HepG2 (cell line): ENCODE measurements at regions not wholly inside any gene's neighbourhood (a gene's known extent, or its start where the extent isn't known, plus 50 kb on each side); places are given as distances from the start of the nearest gene placed in this dataset.

Source experiments
- ATAC-seq: fragments of 200-7000 bp; cut with Tn5 transposase; 3 replicates; pipeline ENCODE4 v1.9.1; 2020; ENCODE audit warnings: mild to moderate bottlenecking, moderate library complexity
- BruUV-seq: library from RNA; stranded (reverse); fragments of 400-500 nt; replicated peaks from 2 replicates; lab custom pipeline; 2021; lab: Mats Ljungman, UMichigan
- CTCF ChIA-PET: fragments of 300-600 bp; formaldehyde crosslinking; extraction: SDS; loops from one replicate; lab custom pipeline; 2021; ENCODE audit warnings: low total read pairs, inconsistent platforms, low intra/inter-chr PET ratio; lab: Yijun Ruan, JAX
- POLR2A ChIA-PET: fragments of 350-600 bp; sonication (Branson Sonifier 250); formaldehyde crosslinking; loops from one replicate; lab custom pipeline; 2020; ENCODE audit warnings: antibody characterized with exemption, inconsistent platforms; lab: Yijun Ruan, JAX
- DNase-seq: peaks from one replicate; pipeline ENCODE4 v3.0.0-alpha.2; 2015; ENCODE audit warnings: low spot score
- FAIRE-seq: peaks from 3 replicates; lab custom pipeline; 2011; peaks lifted over from hg19 to GRCh38; lab: Jason Lieb, UNC
- H2AFZ ChIP-seq: one replicate; pipeline ENCODE4 v1.6.1; 2011; ENCODE audit warnings: low read length, inconsistent platforms
- H3K27ac ChIP-seq: fragments of 300-600 bp; 3 replicates; pipeline ENCODE4 v1.8.0; 2011; ENCODE audit warnings: mixed run types, mild to moderate bottlenecking, mixed read lengths, low read length, inconsistent platforms; ENCODE audit not compliant: insufficient read depth; ENCODE audit errors: extremely low read length
- H3K27me3 ChIP-seq, 2 experiments: fragments of 200-600 bp in 1 of 2; 2 replicates in 1 of 2; 3 replicates in 1 of 2; pipeline versions ENCODE4 v1.6.0 to v1.8.0; 2011; ENCODE audit warnings: low read length in 2 of 2, mild to moderate bottlenecking in 2 of 2, moderate library complexity in 2 of 2, inconsistent platforms in 1 of 2; ENCODE audit not compliant: insufficient read depth in 2 of 2, control insufficient read depth in 1 of 2
- H3K36me3 ChIP-seq, 2 experiments: fragments of 200-600 bp in 1 of 2; replicated peaks in 1 of 2; 2 replicates in 1 of 2; 3 replicates in 1 of 2; pipeline versions ENCODE4 v1.5.1 to v1.8.0; 2011; ENCODE audit warnings: low read length in 2 of 2, inconsistent platforms in 1 of 2; ENCODE audit not compliant: insufficient read depth in 2 of 2, control insufficient read depth in 1 of 2
- H3K4me1 ChIP-seq: 2 replicates; pipeline ENCODE4 v1.5.1; 2012; ENCODE audit warnings: low read length, inconsistent platforms; ENCODE audit not compliant: insufficient read depth
- H3K4me2 ChIP-seq: 2 replicates; pipeline ENCODE4 v1.6.0; 2011; ENCODE audit warnings: low read depth, low read length, inconsistent platforms
- H3K4me3 ChIP-seq, 3 experiments: fragments of 200-600 bp in 1 of 3; sonication (generic), shearing (Covaris generic) in 1 of 3; replicated peaks in 1 of 3; 2 replicates each; pipeline ENCODE4 v1.5.1; 2011 to 2016; ENCODE audit warnings: low read length in 3 of 3, inconsistent platforms in 2 of 3, low read depth in 2 of 3, mild to moderate bottlenecking in 2 of 3, control low read depth in 1 of 3, mixed read lengths in 1 of 3; ENCODE audit not compliant: insufficient read depth in 1 of 3
- H3K79me2 ChIP-seq: one replicate; pipeline ENCODE4 v1.6.1; 2011; ENCODE audit warnings: low read length, inconsistent platforms; ENCODE audit not compliant: insufficient read depth
- H3K9ac ChIP-seq: 2 replicates; pipeline ENCODE4 v1.6.0; 2011; ENCODE audit warnings: mild to moderate bottlenecking, low read depth, low read length, inconsistent platforms; ENCODE audit not compliant: insufficient read depth
- H3K9me3 ChIP-seq: 2 replicates; pipeline ENCODE4 v1.5.1; 2012; ENCODE audit warnings: mild to moderate bottlenecking, low read length
- H4K20me1 ChIP-seq: 2 replicates; pipeline ENCODE4 v1.6.0; 2011; ENCODE audit warnings: inconsistent platforms, mild to moderate bottlenecking, low read length, moderate library complexity; ENCODE audit not compliant: insufficient read depth
- BRCA1 ChIP-seq: sonication (generic); formaldehyde crosslinking; IDR thresholded peaks from 2 replicates; pipeline ENCODE4 v1.4.0; 2020; ENCODE audit warnings: missing genetic modification reagents
- CENPT ChIP-seq: sonication (generic); formaldehyde crosslinking; IDR thresholded peaks from 2 replicates; pipeline ENCODE4 v1.8.0; 2022; ENCODE audit warnings: low read depth, mild to moderate bottlenecking, moderate library complexity, missing genetic modification reagents
- ISX ChIP-seq: sonication (generic); formaldehyde crosslinking; conservative IDR thresholded peaks from 2 replicates; pipeline ENCODE4 v1.5.0; 2020; ENCODE audit warnings: missing genetic modification reagents
- PAWR ChIP-seq: sonication (generic); formaldehyde crosslinking; IDR thresholded peaks from 2 replicates; pipeline ENCODE4 v1.4.0; 2020; ENCODE audit warnings: missing genetic modification reagents, mild to moderate bottlenecking, borderline replicate concordance
- ZFP36L1 ChIP-seq: sonication (generic); formaldehyde crosslinking; IDR thresholded peaks from 2 replicates; pipeline ENCODE4 v1.8.0; 2022; ENCODE audit warnings: mild to moderate bottlenecking, missing genetic modification reagents, moderate library complexity
- ZKSCAN1 ChIP-seq: fragments of 150-350 bp; IDR thresholded peaks from 2 replicates; pipeline ENCODE4 v1.6.1; 2014; ENCODE audit warnings: low read length
- WGBS: methylation state at CpG from one replicate; pipeline ENCODE4 v1.1.6; 2017; ENCODE audit warnings: low lambda C conversion rate; 5-methylcytosine and 5-hydroxymethylcytosine counted together
- in situ Hi-C: cut with HindIII; loops from 2 replicates; pipeline ENCODE4 v1.10.0; 2017; ENCODE audit warnings: low pct_unique_long_range_greater_than_20kb; ENCODE audit not compliant: extremely low pct_ligation_motif_present
- intact Hi-C: fragments of 100-400 bp; cut with micrococcal nuclease; formaldehyde crosslinking; loops from one replicate; pipeline ENCODE4 v1.10.0; 2022; ENCODE audit not compliant: unreplicated experiment
- TF ChIP-seq, protein P1 (sequence below): sonication (generic); formaldehyde crosslinking; IDR thresholded peaks from 2 replicates; pipeline ENCODE4 v1.4.0; 2020; ENCODE audit warnings: mild to moderate bottlenecking, missing genetic modification reagents
- TF ChIP-seq, protein P2 (sequence below): sonication (generic); formaldehyde crosslinking; IDR thresholded peaks from 2 replicates; pipeline ENCODE4 v1.8.1; 2023; ENCODE audit warnings: mild to moderate bottlenecking, missing genetic modification reagents
- TF ChIP-seq, protein P3 (sequence below): sonication (generic); formaldehyde crosslinking; IDR thresholded peaks from 2 replicates; pipeline ENCODE4 v1.4.0; 2020; ENCODE audit warnings: missing genetic modification reagents, mild to moderate bottlenecking, borderline replicate concordance
- TF ChIP-seq, protein P4 (sequence below): sonication (generic); formaldehyde crosslinking; IDR thresholded peaks from 2 replicates; pipeline ENCODE4; 2020; ENCODE audit warnings: missing genetic modification reagents, mild to moderate bottlenecking, borderline replicate concordance

DNA sequence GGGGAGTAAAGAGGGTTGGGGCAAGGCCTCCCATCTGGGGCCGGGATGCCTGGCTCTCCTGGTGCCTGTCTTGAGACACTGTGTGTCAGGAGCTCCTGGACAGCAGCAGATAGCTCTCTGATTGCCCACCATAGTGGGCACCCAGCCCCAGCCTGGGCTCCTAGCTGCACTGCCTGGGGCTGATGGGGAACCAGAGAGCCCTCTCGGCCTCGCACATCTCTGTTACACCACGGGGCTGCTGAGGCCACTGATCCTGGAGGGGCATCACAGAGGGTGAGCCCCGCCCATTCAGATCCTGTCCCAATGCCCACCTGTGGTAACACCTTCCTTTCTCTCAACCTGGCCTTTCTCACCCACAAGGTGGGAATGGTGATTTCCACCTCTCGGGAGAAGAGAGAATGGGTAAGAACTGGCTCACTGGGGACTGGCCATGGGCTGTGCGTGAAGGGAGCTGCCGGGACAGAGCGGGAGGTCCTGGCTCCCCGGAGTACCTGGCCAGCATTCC, 135.9 kb downstream of the URI1 start:
- FAIRE-seq (no peak), ATAC-seq (no peak), DNase-seq (no peak)
- Histone ChIP-seq H3K36me3 (no peaks in the 10 kb centered on the region), H3K4me1 (no peaks in the 10 kb centered on the region), H3K27ac (no peak overlapping the region), H3K9me3 (no peaks in the 10 kb centered on the region), H3K79me2 (no peaks in the 10 kb centered on the region), H3K27me3 (peaks cover 2 to 19% of the 10 kb centered on the region in 2 experiments; a peak in 4 of 5 replicates), H3K4me3 (no peak overlapping the region), H2AFZ (no peak overlapping the region), H3K4me2 (no peak overlapping the region), H3K9ac (no peak overlapping the region), H4K20me1 (no peaks in the 10 kb centered on the region)
- intact Hi-C loops (no loop called here), in situ Hi-C loops (no loop called here)
- WGBS: 10% methylated on average over 4 of the region's 10 CpGs
- no TSS peak for BruUV-seq
- CTCF ChIA-PET: no interaction called here
- TF ChIP-seq, protein P1, sequence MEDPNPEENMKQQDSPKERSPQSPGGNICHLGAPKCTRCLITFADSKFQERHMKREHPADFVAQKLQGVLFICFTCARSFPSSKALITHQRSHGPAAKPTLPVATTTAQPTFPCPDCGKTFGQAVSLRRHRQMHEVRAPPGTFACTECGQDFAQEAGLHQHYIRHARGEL (CRISPR knock-in tag): no peak
- TF ChIP-seq ZFP36L1 (CRISPR knock-in tag): no peak
- TF ChIP-seq PAWR (CRISPR knock-in tag): no peak
- POLR2A ChIA-PET: no interaction called here

DNA sequence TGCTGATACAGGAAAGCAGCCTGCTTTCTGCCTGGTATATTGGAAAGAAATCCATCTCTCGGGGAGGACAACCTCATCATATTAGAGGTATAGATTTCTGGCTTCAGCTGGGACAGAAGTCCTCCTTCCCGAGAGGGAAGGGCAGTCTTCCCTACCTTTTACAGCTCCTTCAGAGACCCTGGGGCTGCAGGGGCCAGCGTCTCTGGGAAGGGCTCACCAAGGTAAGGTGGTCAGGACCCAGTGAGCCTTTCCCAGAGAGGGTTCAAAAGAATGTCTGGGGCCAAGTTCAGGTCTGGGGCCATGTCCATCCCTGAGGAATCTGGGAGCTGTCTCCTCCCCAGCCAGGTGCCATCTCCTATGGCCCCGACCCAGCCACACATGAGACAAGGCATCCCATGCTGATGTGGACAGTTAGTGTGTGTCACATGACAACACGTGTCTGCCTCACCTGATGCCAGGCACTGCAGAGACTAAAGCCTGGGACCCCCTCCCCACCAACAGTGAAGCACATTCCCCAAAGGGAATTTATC, 136.4 kb downstream of the URI1 start:
- CTCF ChIA-PET: no interaction called here
- TF ChIP-seq BRCA1 (CRISPR knock-in tag) (no peak), CENPT (no peak), ISX (CRISPR knock-in tag) (no peak), ZKSCAN1 (no peak)
- TF ChIP-seq, protein P2, sequence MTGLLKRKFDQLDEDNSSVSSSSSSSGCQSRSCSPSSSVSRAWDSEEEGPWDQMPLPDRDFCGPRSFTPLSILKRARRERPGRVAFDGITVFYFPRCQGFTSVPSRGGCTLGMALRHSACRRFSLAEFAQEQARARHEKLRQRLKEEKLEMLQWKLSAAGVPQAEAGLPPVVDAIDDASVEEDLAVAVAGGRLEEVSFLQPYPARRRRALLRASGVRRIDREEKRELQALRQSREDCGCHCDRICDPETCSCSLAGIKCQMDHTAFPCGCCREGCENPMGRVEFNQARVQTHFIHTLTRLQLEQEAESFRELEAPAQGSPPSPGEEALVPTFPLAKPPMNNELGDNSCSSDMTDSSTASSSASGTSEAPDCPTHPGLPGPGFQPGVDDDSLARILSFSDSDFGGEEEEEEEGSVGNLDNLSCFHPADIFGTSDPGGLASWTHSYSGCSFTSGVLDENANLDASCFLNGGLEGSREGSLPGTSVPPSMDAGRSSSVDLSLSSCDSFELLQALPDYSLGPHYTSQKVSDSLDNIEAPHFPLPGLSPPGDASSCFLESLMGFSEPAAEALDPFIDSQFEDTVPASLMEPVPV (CRISPR knock-in tag): no peak
- TF ChIP-seq, protein P3, sequence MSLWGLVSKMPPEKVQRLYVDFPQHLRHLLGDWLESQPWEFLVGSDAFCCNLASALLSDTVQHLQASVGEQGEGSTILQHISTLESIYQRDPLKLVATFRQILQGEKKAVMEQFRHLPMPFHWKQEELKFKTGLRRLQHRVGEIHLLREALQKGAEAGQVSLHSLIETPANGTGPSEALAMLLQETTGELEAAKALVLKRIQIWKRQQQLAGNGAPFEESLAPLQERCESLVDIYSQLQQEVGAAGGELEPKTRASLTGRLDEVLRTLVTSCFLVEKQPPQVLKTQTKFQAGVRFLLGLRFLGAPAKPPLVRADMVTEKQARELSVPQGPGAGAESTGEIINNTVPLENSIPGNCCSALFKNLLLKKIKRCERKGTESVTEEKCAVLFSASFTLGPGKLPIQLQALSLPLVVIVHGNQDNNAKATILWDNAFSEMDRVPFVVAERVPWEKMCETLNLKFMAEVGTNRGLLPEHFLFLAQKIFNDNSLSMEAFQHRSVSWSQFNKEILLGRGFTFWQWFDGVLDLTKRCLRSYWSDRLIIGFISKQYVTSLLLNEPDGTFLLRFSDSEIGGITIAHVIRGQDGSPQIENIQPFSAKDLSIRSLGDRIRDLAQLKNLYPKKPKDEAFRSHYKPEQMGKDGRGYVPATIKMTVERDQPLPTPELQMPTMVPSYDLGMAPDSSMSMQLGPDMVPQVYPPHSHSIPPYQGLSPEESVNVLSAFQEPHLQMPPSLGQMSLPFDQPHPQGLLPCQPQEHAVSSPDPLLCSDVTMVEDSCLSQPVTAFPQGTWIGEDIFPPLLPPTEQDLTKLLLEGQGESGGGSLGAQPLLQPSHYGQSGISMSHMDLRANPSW: no peak
- TF ChIP-seq, protein P4, sequence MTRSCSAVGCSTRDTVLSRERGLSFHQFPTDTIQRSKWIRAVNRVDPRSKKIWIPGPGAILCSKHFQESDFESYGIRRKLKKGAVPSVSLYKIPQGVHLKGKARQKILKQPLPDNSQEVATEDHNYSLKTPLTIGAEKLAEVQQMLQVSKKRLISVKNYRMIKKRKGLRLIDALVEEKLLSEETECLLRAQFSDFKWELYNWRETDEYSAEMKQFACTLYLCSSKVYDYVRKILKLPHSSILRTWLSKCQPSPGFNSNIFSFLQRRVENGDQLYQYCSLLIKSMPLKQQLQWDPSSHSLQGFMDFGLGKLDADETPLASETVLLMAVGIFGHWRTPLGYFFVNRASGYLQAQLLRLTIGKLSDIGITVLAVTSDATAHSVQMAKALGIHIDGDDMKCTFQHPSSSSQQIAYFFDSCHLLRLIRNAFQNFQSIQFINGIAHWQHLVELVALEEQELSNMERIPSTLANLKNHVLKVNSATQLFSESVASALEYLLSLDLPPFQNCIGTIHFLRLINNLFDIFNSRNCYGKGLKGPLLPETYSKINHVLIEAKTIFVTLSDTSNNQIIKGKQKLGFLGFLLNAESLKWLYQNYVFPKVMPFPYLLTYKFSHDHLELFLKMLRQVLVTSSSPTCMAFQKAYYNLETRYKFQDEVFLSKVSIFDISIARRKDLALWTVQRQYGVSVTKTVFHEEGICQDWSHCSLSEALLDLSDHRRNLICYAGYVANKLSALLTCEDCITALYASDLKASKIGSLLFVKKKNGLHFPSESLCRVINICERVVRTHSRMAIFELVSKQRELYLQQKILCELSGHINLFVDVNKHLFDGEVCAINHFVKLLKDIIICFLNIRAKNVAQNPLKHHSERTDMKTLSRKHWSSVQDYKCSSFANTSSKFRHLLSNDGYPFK: no peak

More for the DNA sequence above, 136.4 kb downstream of the URI1 start:
- ATAC-seq (no peak), FAIRE-seq (no peak), DNase-seq (no peak)
- POLR2A ChIA-PET: no interaction called here
- Histone ChIP-seq H3K27ac (no peak overlapping the region), H3K4me2 (no peak overlapping the region), H3K27me3 (peaks cover 2 to 18% of the 10 kb centered on the region in 2 experiments; a peak in 4 of 5 replicates), H4K20me1 (no peaks in the 10 kb centered on the region), H3K4me1 (no peaks in the 10 kb centered on the region), H3K79me2 (no peaks in the 10 kb centered on the region), H2AFZ (no peak overlapping the region), H3K4me3 (no peak overlapping the region), H3K9ac (no peak overlapping the region), H3K9me3 (no peaks in the 10 kb centered on the region), H3K36me3 (no peaks in the 10 kb centered on the region)
- intact Hi-C loops (no loop called here), in situ Hi-C loops (no loop called here)
- BruUV-seq: no TSS peak
- 0% methylated on average over 3 of the region's 5 CpGs for WGBS
